ENCODE measurements at regions not wholly inside any gene's neighbourhood (a gene's known extent, or its start where the extent isn't known, plus 50 kb on each side); places are given as distances from the start of the nearest gene placed in this dataset.

- H3K9me2 ChIP-seq (replicated peaks; ENCODE audit: control insufficient read depth, low read length), result no peaks in the 10 kb centered on the region
- H4K20me1 ChIP-seq (ENCODE audit: control insufficient read depth, insufficient read depth, low read depth, low read length), result no peaks in the 10 kb centered on the region
- no peaks in the 10 kb centered on the region for H3F3A ChIP-seq (ENCODE audit: control insufficient read depth, insufficient read depth)
- no peak overlapping the region for H3K27ac ChIP-seq (ENCODE audit: low read depth, low read length)
- peaks cover 4% of the 10 kb centered on the region; the same call in 1 of the 2 replicates for H3K4me1 ChIP-seq (ENCODE audit: control insufficient read depth, low read length)
- H3K4me2 ChIP-seq (ENCODE audit: low read length), result no peak overlapping the region
- TF ChIP-seq EZH2phosphoT487 (IDR thresholded peaks at IDR 0.05; ENCODE audit: borderline replicate concordance, low read length) (no peak), CTCF (IDR thresholded peaks at IDR 0.05; ENCODE audit: low read depth, low read length, poor library complexity, severe bottlenecking) (no peak)
- 0 out of 2 replicates have a peak, but pooled peaks cover 6% of the 10 kb centered on the region for H3K27me3 ChIP-seq (ENCODE audit: control insufficient read depth, low read length)
- no peak overlapping the region for H3K4me3 ChIP-seq (ENCODE audit: low read length)
- no peaks in the 10 kb centered on the region for H3K36me3 ChIP-seq (ENCODE audit: control insufficient read depth, low read length)
- H3K9me3 ChIP-seq (ENCODE audit: control insufficient read depth, insufficient read depth, low read length), result no peaks in the 10 kb centered on the region
- H3K79me2 ChIP-seq (ENCODE audit: control insufficient read depth, low read length), result no peaks in the 10 kb centered on the region
These were observed 163.5 kb upstream of the LYZL2 start for GRCh38 chr10:30793093-30793492.

- H3K79me2 ChIP-seq (ENCODE audit: control insufficient read depth, low read length), result no peaks in the 10 kb centered on the region
- H3K9me3 ChIP-seq (ENCODE audit: control insufficient read depth, insufficient read depth, low read length), result no peaks in the 10 kb centered on the region
- H4K20me1 ChIP-seq (ENCODE audit: control insufficient read depth, insufficient read depth, low read depth, low read length), result no peaks in the 10 kb centered on the region
- H3K27me3 ChIP-seq (ENCODE audit: control insufficient read depth, low read length), result peaks cover 10% of the 10 kb centered on the region; the same call in 1 of the 2 replicates
- no peak overlapping the region for H3K4me3 ChIP-seq (ENCODE audit: low read length)
- TF ChIP-seq CTCF (IDR thresholded peaks at IDR 0.05; ENCODE audit: low read depth, low read length, poor library complexity, severe bottlenecking) (no peak), EZH2phosphoT487 (IDR thresholded peaks at IDR 0.05; ENCODE audit: borderline replicate concordance, low read length) (no peak)
- peaks cover 4% of the 10 kb centered on the region; the same call in 1 of the 2 replicates for H3K4me1 ChIP-seq (ENCODE audit: control insufficient read depth, low read length)
- no peaks in the 10 kb centered on the region for H3F3A ChIP-seq (ENCODE audit: control insufficient read depth, insufficient read depth)
- H3K4me2 ChIP-seq (ENCODE audit: low read length), result no peak overlapping the region
- no peaks in the 10 kb centered on the region for H3K9me2 ChIP-seq (replicated peaks; ENCODE audit: control insufficient read depth, low read length)
- no peak overlapping the region for H3K27ac ChIP-seq (ENCODE audit: low read depth, low read length)
- H3K36me3 ChIP-seq (ENCODE audit: control insufficient read depth, low read length), result no peaks in the 10 kb centered on the region
These were observed 162.5 kb upstream of the LYZL2 start for GRCh38 chr10:30792025-30792424.

- TF ChIP-seq CTCF (IDR thresholded peaks at IDR 0.05; ENCODE audit: low read depth, low read length, poor library complexity, severe bottlenecking) (no peak), EZH2phosphoT487 (IDR thresholded peaks at IDR 0.05; ENCODE audit: borderline replicate concordance, low read length) (no peak)
- Histone ChIP-seq H3K27me3 (ENCODE audit: control insufficient read depth, low read length) (peaks cover 17% of the 10 kb centered on the region; the same call in 1 of the 2 replicates), H3K9me2 (replicated peaks; ENCODE audit: control insufficient read depth, low read length) (no peaks in the 10 kb centered on the region), H3K36me3 (ENCODE audit: control insufficient read depth, low read length) (no peaks in the 10 kb centered on the region), H3K4me2 (ENCODE audit: low read length) (no peak overlapping the region), H3K9me3 (ENCODE audit: control insufficient read depth, insufficient read depth, low read length) (no peaks in the 10 kb centered on the region), H3K27ac (ENCODE audit: low read depth, low read length) (no peak overlapping the region), H3K4me3 (ENCODE audit: low read length) (no peak overlapping the region), H3K79me2 (ENCODE audit: control insufficient read depth, low read length) (no peaks in the 10 kb centered on the region), H3F3A (ENCODE audit: control insufficient read depth, insufficient read depth) (no peaks in the 10 kb centered on the region), H3K4me1 (ENCODE audit: control insufficient read depth, low read length) (peaks cover 4% of the 10 kb centered on the region; the same call in 1 of the 2 replicates), H4K20me1 (ENCODE audit: control insufficient read depth, insufficient read depth, low read depth, low read length) (no peaks in the 10 kb centered on the region)
These were observed 161.7 kb upstream of the LYZL2 start for GRCh38 chr10:30791197-30791611.
